AG08395 (cell line): ENCODE measurements at regions not wholly inside any gene's neighbourhood (a gene's known extent, or its start where the extent isn't known, plus 50 kb on each side); places are given as distances from the start of the nearest gene placed in this dataset.

ENCODE experiments used
- DNase-seq: peaks from one replicate; pipeline ENCODE4 v3.0.0; 2012; ENCODE audit warnings: mixed read lengths, low spot score

DNA sequence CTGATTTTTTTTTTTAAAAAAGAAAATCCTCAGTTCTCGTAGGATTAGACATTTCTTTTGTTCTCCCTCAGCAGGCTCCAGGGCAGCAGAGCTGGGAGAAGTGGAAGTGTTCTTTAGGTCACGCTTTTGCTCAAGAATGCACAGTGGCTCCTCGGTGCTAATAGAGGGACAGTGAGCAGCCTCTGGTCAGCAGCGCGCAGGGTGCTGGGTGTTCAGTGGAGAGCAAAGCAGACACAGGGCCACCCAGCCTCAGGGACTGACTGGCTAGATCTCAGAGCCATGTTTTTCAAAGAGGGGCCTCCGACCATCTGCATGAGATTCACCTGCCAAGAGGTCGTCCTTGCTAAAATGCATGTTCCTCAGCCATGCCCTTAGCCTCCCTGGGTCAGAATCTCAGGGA is 218.8 kb downstream of the HAUS1 start:
- no peak for DNase-seq

DNA sequence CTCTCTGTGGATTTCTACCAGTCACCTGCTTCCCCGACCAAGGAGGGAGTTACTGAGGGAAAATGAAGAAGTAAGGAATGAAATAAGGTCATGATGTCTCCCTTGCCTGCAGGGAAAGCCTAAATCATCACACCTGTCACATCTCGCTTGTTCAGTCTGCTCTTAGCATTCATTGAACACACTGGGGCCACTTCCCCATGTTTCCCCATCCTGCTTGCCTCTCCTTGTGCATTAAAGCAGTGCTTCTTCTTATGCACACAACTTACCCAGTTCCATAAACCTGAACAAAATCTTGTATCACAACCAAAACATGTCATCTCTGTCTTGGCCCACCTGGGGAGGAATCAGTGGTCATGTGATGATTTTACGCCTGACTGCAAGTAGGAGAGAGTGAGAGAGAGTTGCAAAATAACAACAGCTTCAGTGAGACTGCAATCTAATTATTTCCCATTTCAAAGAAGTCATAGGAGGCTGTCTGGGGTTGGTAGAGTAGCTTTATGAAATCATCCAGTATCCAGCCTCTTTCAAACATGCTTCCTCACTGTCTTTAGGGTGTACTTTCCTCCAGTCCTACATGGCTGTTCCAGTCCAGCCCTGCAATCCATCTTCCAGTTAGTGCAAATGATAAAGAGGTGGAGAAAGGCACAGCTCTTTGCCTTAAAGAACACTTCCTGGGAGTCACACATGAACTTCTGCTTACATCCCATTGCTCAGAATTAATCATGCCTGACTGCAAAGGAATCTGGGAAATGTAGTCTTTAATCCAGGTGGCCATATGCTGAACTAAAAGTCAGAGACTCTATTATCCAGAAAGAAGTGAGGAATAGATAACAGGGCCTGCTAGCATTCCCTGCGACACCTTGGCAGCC is 220.1 kb downstream of the HAUS1 start:
- peak; percentile 75 for DNase-seq

DNA sequence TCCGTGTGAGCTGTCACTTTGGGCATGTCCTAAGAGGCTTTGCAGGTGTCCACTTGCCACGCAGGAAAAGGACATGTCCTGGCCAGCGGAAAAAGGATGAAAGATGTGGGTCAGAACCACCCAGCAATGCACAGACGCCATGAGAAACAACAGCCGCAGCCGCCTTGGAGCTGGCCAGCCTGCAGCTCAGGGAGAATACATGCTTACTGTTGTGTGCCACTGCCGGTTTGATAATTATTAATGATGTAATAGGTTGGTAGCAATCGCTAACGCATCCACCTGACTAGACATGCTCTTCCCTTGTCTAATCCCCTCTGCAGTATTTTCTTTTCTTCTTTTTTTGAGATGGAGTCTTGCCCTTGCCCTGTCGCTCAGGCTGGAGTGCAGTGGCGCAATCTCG is 221.7 kb downstream of the HAUS1 start:
- no peak for DNase-seq

GRCh38 chr18:46329736-46330246 is 225.6 kb downstream of the HAUS1 start:
- no peak for DNase-seq

GRCh38 chr18:46331316-46331715 is 227.1 kb downstream of the HAUS1 start:
- DNase-seq: no peak

GRCh38 chr18:46332286-46332801 is 228.2 kb downstream of the HAUS1 start:
- DNase-seq: no peak

DNA sequence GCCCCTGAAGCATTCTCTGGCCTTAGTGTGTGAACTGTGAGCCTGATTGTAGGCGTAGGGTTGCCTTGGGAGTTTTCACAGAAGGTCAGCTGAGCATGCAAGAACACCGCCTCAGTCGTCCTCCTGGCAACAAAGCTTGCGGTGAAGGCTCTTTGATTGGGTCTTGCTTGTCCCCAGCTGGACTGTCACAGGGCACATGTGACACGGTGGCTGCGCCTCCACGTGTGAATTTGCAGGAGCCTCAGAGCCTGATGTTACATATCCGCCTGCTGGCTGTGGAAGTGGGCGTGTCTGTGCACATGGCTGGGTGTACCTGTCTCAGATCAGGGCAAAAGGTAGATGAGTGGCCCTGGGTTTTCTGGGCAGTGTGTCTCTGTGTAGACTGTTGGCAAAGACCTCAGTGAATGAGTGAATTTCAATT is 228.7 kb downstream of the HAUS1 start:
- no peak for DNase-seq

DNA sequence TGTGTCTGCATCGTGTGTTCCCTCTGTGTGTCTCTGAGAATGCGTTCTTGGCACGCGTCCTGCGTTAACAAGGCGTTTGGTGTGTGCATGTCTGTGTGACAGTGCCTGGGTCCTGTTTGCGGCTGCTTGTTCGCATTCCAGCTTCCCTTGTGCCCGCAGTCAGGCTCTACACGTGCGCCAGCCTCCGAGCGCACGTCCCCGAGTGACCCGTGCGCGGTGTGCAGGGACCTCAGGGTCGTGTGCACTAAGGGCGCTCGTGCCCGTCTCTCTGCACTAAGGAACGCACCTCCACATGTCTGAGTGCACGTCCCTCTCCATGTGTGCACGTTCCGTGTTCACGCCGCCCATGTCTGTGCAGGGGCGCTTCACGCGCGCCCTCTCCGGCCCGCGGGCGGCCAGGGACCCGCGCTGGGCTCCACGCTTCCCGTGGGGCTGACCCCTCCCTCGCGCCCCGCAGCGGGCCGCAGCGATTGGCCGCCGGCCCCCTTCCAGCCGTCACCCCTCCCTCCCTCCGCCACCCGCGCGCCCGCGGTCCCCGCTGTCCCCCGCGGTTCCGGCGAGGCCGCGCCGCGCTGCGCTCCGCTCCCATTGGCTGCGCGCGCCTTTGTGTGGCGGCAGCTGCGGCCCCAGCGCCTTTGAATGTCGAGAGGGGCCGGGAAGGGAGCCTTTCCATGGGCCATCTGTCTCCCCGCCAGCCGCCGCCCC is 229.4 kb downstream of the HAUS1 start:
- DNase-seq: no peak

DNA sequence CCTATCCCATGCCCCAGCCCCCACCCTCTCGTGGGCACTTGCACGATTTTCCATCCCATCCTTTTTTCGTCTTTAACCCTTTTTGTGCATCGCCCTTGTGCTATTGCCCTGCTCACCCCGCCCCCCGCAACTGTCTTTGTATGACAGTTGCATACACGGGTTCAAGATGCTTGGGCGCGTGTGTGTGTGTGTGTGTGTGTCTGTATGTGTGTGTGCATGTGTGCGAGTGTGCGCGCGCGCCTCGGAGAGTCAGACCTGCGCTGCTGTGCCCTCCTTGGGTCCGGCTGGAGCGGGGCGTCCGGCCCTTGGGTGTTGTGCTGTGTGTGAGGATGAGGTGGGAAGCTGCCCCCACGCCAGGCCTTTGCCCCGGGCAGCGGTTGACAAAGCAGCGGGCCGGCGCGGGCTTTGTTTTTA is 230.7 kb downstream of the HAUS1 start:
- DNase-seq: no peak

DNA sequence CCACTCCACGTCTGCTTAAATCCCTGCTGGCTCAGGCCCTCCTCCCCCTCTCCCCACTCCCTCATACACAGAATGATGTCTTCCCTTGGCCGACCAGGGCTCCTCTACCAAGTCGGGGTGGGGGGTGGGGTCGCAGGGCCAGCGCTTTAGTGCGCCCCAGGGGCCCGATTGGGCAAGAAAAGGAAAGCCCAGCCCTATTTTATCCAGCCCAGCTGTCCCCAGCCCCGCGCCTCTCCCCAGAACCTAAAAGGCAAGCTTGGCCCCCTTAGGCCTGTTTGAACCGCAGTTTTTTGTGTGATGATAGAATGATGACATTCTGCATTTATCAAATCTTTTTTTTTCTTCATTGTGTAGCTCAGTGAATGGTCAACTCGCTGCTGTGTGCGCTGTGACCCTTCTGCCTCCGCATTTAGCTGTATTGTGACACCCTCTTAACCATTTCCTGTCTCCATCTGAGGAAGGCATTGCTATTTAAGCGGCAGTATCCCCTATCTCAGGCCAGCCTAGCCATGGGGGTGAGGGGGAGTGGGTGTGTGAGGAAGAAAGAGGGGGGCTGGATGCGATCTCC is 231.4 kb downstream of the HAUS1 start:
- DNase-seq: no peak

DNA sequence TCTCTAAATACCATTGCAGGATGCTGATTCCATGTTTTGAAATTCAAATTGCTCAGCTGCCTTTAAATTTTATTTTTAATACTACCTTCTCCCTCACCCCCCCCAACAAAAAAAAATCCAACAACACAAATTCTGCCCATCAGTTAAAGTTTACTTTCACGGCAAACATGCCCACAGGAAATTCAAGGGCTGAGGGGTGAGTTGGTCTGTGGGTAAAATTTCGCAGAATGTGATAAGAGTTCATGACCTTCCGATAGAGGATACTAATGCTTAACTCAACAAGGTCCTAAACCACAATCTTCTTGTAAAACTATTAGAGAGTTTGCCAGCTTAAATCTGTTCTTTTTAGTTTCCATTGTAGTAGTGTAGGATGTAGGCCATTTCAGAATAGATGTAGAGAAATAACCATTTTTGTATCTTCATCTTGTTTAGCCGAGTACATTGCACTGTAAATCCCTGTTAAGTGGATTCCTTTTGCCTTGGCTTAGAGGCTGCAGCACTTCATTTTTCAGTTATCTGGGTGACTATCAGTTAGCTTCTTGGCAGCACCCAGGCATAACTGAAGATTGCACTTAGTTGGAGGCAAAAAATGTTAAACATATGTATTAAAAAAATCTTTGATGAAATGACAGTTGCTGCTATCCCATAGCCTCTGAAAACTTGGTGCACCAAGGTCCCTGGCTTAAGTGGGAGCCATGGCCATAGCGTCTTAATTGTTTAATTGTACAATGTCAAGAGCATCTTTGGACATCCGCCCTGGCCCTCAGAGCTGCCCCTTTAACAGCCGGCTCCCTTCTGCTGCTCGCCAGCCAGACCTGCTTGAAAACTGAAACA is 232.3 kb downstream of the HAUS1 start:
- DNase-seq: no peak

GRCh38 chr18:46337271-46337670 is 233.1 kb downstream of the HAUS1 start:
- no peak for DNase-seq

GRCh38 chr18:46338205-46338604 is 234.0 kb downstream of the HAUS1 start:
- no peak for DNase-seq

GRCh38 chr18:46338766-46339165 is 234.6 kb downstream of the HAUS1 start:
- DNase-seq: no peak

DNA sequence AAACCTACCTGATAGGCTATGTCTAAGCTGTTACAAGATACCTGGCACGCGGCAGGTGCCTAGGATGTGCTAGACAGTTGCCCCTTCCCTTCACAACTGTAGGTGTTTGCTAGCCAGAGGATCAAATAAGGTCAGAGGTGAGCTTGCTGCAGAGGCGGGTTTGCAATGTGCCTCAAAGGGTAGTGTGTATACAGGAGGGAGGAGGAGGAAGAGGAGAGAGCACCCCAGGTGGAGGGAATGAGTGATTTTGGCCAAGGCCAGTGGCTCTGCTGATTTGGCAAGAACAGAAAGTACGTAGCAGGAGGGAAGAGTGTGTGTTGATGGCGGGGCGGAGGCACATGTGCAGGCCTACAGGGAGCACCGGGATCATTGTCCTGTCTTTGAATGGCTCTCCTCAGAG is 236.5 kb downstream of the HAUS1 start:
- no peak for DNase-seq

DNA sequence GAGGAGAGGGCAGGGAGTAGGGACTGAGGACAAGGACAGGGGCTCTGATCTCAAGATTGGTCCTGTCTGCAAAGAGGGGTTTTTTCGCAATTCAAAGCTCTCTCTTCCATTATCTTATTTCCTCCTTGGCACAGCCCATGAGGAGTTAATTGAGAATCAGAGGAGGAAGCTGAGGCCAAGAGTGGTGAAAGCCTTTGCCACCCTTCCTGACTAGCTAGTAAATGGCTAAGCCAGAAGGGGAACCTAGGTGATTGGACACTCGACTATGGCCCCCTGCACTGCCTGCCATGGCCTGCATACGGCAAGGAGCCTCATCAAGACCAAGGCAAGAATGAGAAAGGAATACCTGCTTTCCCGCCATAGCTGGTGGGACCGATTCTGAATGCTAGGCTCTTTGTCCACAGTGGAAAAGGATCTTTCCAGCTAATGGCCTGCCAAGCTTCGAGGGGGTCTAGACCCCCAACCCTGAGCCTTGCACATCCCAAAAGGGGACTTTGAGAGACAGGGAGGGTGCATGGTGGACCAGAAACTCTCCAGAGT is 237.9 kb downstream of the HAUS1 start:
- no peak for DNase-seq

DNA sequence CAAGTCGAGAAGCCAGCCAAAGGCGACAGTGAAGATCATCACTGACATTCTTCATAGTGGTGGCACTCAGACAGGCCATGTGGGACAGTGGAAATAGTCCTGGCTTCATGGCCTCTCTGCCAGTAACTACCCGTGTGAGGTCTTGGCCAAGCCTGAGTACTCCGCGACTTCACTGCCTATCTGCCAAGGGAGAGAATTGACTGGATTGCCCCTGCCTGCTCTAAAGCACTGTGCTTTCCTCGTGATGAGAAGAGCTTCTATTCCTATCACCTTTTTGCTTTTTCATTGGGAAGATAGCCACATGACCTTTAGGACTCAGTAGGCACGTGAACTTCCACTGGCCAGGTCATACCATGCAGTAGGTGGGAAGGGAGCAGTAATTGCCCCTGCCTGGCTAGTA is 239.3 kb downstream of the HAUS1 start:
- DNase-seq: no peak

GRCh38 chr18:46343931-46344372 is 239.8 kb downstream of the HAUS1 start:
- no peak for DNase-seq

GRCh38 chr18:46344416-46345180 is 240.4 kb downstream of the HAUS1 start:
- no peak for DNase-seq

DNA sequence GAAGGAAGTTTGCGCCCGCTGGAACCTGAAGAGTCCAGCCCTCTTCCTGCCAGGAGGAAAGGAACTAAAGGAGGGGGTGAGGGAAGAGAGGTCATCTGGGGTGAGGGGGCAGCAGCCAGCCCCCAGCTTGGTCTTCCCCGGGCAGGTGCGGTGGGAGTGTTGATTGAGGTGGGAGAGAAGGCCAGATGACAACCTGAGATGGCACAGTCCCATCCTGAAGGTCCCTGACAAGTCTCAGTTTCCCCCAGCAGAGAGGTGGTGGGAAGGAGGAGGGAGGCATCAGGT is 240.9 kb downstream of the HAUS1 start:
- DNase-seq: no peak

- DNase-seq: no peak
Observed at GRCh38 chr18:46346213-46346612, 242.0 kb downstream of the HAUS1 start.
